H1 (cell line): ENCODE measurements at regions not wholly inside any gene's neighbourhood (a gene's known extent, or its start where the extent isn't known, plus 50 kb on each side); places are given as distances from the start of the nearest gene placed in this dataset.

ENCODE experiments used
- CTCF ChIA-PET: fragments of 300-600 bp; sonication (Branson Sonifier 250); formaldehyde crosslinking; loops from one replicate; lab custom pipeline; 2021; ENCODE audit not compliant: partially characterized antibody; lab: Charles Lee
- POLR2A ChIA-PET: fragments of 300-600 bp; sonication (Branson Sonifier 250); formaldehyde crosslinking; loops from one replicate; lab custom pipeline; 2021; ENCODE audit warnings: inconsistent platforms; ENCODE audit not compliant: partially characterized antibody; lab: Charles Lee
- DNase-seq, 2 experiments: peaks; one replicate each; pipeline versions ENCODE4 v3.0.0 to v3.0.0-alpha.2; 2010 to 2022; ENCODE audit warnings: low spot score in 2 of 2, low read depth in 1 of 2, mixed read lengths in 1 of 2
- FAIRE-seq: peaks from 2 replicates; lab custom pipeline; 2011; peaks lifted over from hg19 to GRCh38; lab: Jason Lieb, UNC
- H2AFZ ChIP-seq: 2 replicates; pipeline ENCODE4 v1.8.1; 2012; ENCODE audit warnings: low read length, inconsistent platforms
- H2AK5ac ChIP-seq: 2 replicates; pipeline ENCODE4 v1.6.1; 2013; ENCODE audit warnings: low read depth, low read length
- H2BK120ac ChIP-seq: replicated peaks from 2 replicates; pipeline ENCODE3; 2013; ENCODE audit warnings: low read depth, low read length, inconsistent platforms
- H2BK12ac ChIP-seq: 2 replicates; pipeline ENCODE4 v1.6.1; 2013; ENCODE audit warnings: low read depth, low read length
- H2BK15ac ChIP-seq: 2 replicates; pipeline ENCODE4 v1.6.1; 2013; ENCODE audit warnings: low read length
- H2BK20ac ChIP-seq: 2 replicates; pipeline ENCODE4 v1.6.1; 2013; ENCODE audit warnings: low read length
- H2BK5ac ChIP-seq: 2 replicates; pipeline ENCODE4 v1.6.1; 2013; ENCODE audit warnings: low read depth, low read length
- H3K14ac ChIP-seq: 2 replicates; pipeline ENCODE4 v1.6.1; 2013; ENCODE audit warnings: inconsistent platforms; ENCODE audit not compliant: insufficient read length
- H3K18ac ChIP-seq: 2 replicates; pipeline ENCODE4 v1.6.1; 2013; ENCODE audit warnings: low read length; ENCODE audit errors: extremely low read depth
- H3K23ac ChIP-seq: 2 replicates; pipeline ENCODE4 v1.6.1; 2013; ENCODE audit warnings: inconsistent platforms; ENCODE audit not compliant: insufficient read length
- H3K23me2 ChIP-seq: 2 replicates; pipeline ENCODE4 v1.6.1; 2013; ENCODE audit warnings: low read depth, low read length
- H3K27ac ChIP-seq: 2 replicates; pipeline ENCODE4 v1.6.1; 2011; ENCODE audit warnings: low read depth, low read length, inconsistent platforms
- H3K27me3 ChIP-seq, 4 experiments: replicated peaks in 1 of 4; 1 replicate in 1 of 4; 2 replicates in 3 of 4; pipeline versions ENCODE4 v1.6.1 to v1.8.1; 2011 to 2013; ENCODE audit warnings: low read length in 3 of 4, mild to moderate bottlenecking in 3 of 4, inconsistent platforms in 2 of 4, mixed read lengths in 2 of 4, moderate library complexity in 1 of 4; ENCODE audit not compliant: control insufficient read depth in 3 of 4, insufficient read depth in 3 of 4; ENCODE audit errors: extremely low read depth in 1 of 4
- H3K36me3 ChIP-seq, 4 experiments: 2 replicates each; pipeline versions ENCODE4 v1.6.1 to v1.8.1; 2011 to 2013; ENCODE audit warnings: mild to moderate bottlenecking in 4 of 4, low read length in 3 of 4, moderate library complexity in 2 of 4, control low read depth in 1 of 4, inconsistent platforms in 1 of 4; ENCODE audit not compliant: insufficient read depth in 4 of 4, control insufficient read depth in 2 of 4
- H3K4ac ChIP-seq: replicated peaks from 2 replicates; pipeline ENCODE3; 2013; ENCODE audit warnings: low read length, low read depth, mixed read lengths, inconsistent platforms; ENCODE audit not compliant: insufficient read length
- H3K4me1 ChIP-seq, 4 experiments: replicated peaks in 1 of 4; 1 replicate in 1 of 4; 2 replicates in 3 of 4; pipeline versions ENCODE4 v1.6.1 to v1.8.1; 2011 to 2013; ENCODE audit warnings: low read length in 3 of 4, inconsistent platforms in 2 of 4, mixed read lengths in 1 of 4; ENCODE audit not compliant: insufficient read depth in 4 of 4, control insufficient read depth in 3 of 4
- H3K4me2 ChIP-seq, 2 experiments: 2 replicates each; pipeline versions ENCODE4 v1.6.1 to v1.8.1; 2011 to 2013; ENCODE audit warnings: low read depth in 2 of 2, low read length in 2 of 2, control low read depth in 1 of 2, inconsistent platforms in 1 of 2, mild to moderate bottlenecking in 1 of 2; ENCODE audit not compliant: insufficient read depth in 1 of 2
- H3K4me3 ChIP-seq, 4 experiments: fragments of 200-600, 300-600 bp in 1 of 4; sonication (generic), shearing (Covaris generic), sonication (Bioruptor Twin) in 1 of 4; 2 replicates each; pipeline versions ENCODE4 v1.5.1 to v1.8.1; 2011 to 2016; ENCODE audit warnings: low read length in 4 of 4, low read depth in 3 of 4, control low read depth in 2 of 4, inconsistent platforms in 2 of 4, mild to moderate bottlenecking in 2 of 4, mixed read lengths in 1 of 4, moderate library complexity in 1 of 4; ENCODE audit not compliant: insufficient read depth in 2 of 4; ENCODE audit errors: extremely low read depth in 1 of 4
- H3K56ac ChIP-seq: replicated peaks from 2 replicates; pipeline ENCODE3; 2013; ENCODE audit warnings: low read depth, mild to moderate bottlenecking, mixed read lengths, low read length, inconsistent platforms; ENCODE audit not compliant: insufficient read length
- H3K79me1 ChIP-seq: 2 replicates; pipeline ENCODE4 v1.6.1; 2013; ENCODE audit warnings: low read depth, low read length, control low read depth
- H3K79me2 ChIP-seq, 2 experiments: 2 replicates each; pipeline versions ENCODE4 v1.6.1 to v1.8.1; 2012 to 2013; ENCODE audit warnings: low read length in 2 of 2, mild to moderate bottlenecking in 2 of 2, inconsistent platforms in 1 of 2; ENCODE audit not compliant: insufficient read depth in 2 of 2, control insufficient read depth in 1 of 2
- H3K9ac ChIP-seq, 4 experiments: replicated peaks in 1 of 4; 1 replicate in 1 of 4; 2 replicates in 3 of 4; pipeline versions ENCODE4 v1.6.1 to v1.8.1; 2011 to 2013; ENCODE audit warnings: low read depth in 3 of 4, low read length in 3 of 4, control low read depth in 2 of 4, mild to moderate bottlenecking in 2 of 4, moderate library complexity in 2 of 4, inconsistent platforms in 1 of 4; ENCODE audit errors: extremely low read depth in 1 of 4
- H3K9me3 ChIP-seq, 2 experiments: 2 replicates each; pipeline versions ENCODE4 v1.6.1 to v1.8.1; 2012 to 2013; ENCODE audit warnings: mild to moderate bottlenecking in 2 of 2, moderate library complexity in 2 of 2, control low read depth in 1 of 2, inconsistent platforms in 1 of 2, low read depth in 1 of 2, low read length in 1 of 2, mixed read lengths in 1 of 2; ENCODE audit not compliant: insufficient read depth in 2 of 2
- H4K20me1 ChIP-seq, 2 experiments: replicated peaks in 1 of 2; 2 replicates each; pipeline versions ENCODE3 to v1.8.1; 2011 to 2013; ENCODE audit warnings: inconsistent platforms in 2 of 2, low read length in 2 of 2, mild to moderate bottlenecking in 1 of 2; ENCODE audit not compliant: insufficient read depth in 2 of 2, control insufficient read depth in 1 of 2
- H4K5ac ChIP-seq: 2 replicates; pipeline ENCODE4 v1.6.1; 2013; ENCODE audit warnings: low read length, low read depth, mixed read lengths, inconsistent platforms; ENCODE audit not compliant: insufficient read length
- H4K8ac ChIP-seq: 2 replicates; pipeline ENCODE4 v1.8.0; 2013; ENCODE audit warnings: mild to moderate bottlenecking, moderate library complexity, low read length, inconsistent platforms; ENCODE audit not compliant: insufficient read depth; ENCODE audit errors: extremely low read depth
- H4K91ac ChIP-seq: replicated peaks from 2 replicates; pipeline ENCODE3; 2013; ENCODE audit warnings: low read length, mixed read lengths, inconsistent platforms; ENCODE audit not compliant: insufficient read length
- CBX5 ChIP-seq: fragments of 300-800, 300-1000 bp; sonication (generic); IDR thresholded peaks from 2 replicates; pipeline ENCODE4 v1.7.1; 2016; ENCODE audit warnings: antibody characterized with exemption, low read length, low read depth
- CEBPB ChIP-seq: IDR thresholded peaks from 2 replicates; pipeline ENCODE4 v1.6.1; 2012; ENCODE audit warnings: low read depth, low read length
- HDAC6 ChIP-seq: IDR thresholded peaks from one replicate; pipeline ENCODE4 v1.7.1; 2012; ENCODE audit warnings: low read depth, mild to moderate bottlenecking, inconsistent platforms, low read length, moderate library complexity
- JUND ChIP-seq: IDR thresholded peaks from 2 replicates; pipeline ENCODE4 v1.6.1; 2011; ENCODE audit warnings: mild to moderate bottlenecking, improper control_type of control experiment, low read length
- MAFK ChIP-seq: IDR thresholded peaks from 2 replicates; pipeline ENCODE4 v1.6.1; 2012; ENCODE audit warnings: low read depth, mild to moderate bottlenecking, improper control_type of control experiment, low read length
- PHF8 ChIP-seq: fragments of 200-600 bp; sonication (generic); conservative IDR thresholded peaks from 2 replicates; pipeline ENCODE4 v1.7.1; 2012; ENCODE audit warnings: low read depth, mild to moderate bottlenecking, inconsistent platforms, low read length, moderate library complexity
- POU5F1 ChIP-seq: IDR thresholded peaks from 2 replicates; pipeline ENCODE4 v1.6.1; 2011; ENCODE audit warnings: low read depth, mild to moderate bottlenecking, low read length, moderate library complexity
- RNF2 ChIP-seq: fragments of 200-900, 300-1000 bp; sonication (generic); IDR thresholded peaks from 2 replicates; pipeline ENCODE4 v1.7.1; 2016; ENCODE audit warnings: borderline replicate concordance, low read depth, mild to moderate bottlenecking, antibody characterized with exemption, low read length; ENCODE audit not compliant: poor library complexity, severe bottlenecking; ENCODE audit errors: missing control alignments
- SAP30 ChIP-seq: fragments of 300-600 bp; sonication (generic); IDR thresholded peaks from 2 replicates; pipeline ENCODE4 v1.7.1; 2012; ENCODE audit warnings: low read length, moderate library complexity, mild to moderate bottlenecking, inconsistent platforms; ENCODE audit not compliant: insufficient read depth, insufficient replicate concordance
- TBP ChIP-seq: IDR thresholded peaks from 2 replicates; pipeline ENCODE4 v1.6.1; 2011; ENCODE audit warnings: low read depth, low read length, improper control_type of control experiment
- TCF12 ChIP-seq: IDR thresholded peaks from 2 replicates; pipeline ENCODE4 v1.6.1; 2011; ENCODE audit warnings: low read depth, mild to moderate bottlenecking, low read length
- YY1 ChIP-seq: IDR thresholded peaks from 2 replicates; pipeline ENCODE4 v1.6.1; 2011; ENCODE audit warnings: low read depth, mild to moderate bottlenecking, low read length
- WGBS, 2 experiments: shearing (Covaris generic) in 1 of 2; methylation state at CpG; one replicate each; pipeline versions ENCODE4 v1.1.6 to v1.1.7; 2013 to 2015; ENCODE audit warnings: low lambda C conversion rate in 2 of 2, mixed read lengths in 2 of 2, inconsistent platforms in 1 of 2, low coverage in 1 of 2, missing lambda C conversion rate in 1 of 2; ENCODE audit not compliant: insufficient replicate concordance in 2 of 2, insufficient coverage in 1 of 2, insufficient read length in 1 of 2; ENCODE audit errors: extremely low coverage in 1 of 2, missing lambda C conversion rate in 1 of 2; 5-methylcytosine and 5-hydroxymethylcytosine counted together
- TF ChIP-seq, protein P1 (sequence below): IDR thresholded peaks from 2 replicates; pipeline ENCODE4 v1.6.1; 2012; ENCODE audit warnings: inconsistent platforms

GRCh38 chr14:42323426-42323825 is 716.8 kb downstream of the LRFN5 start:
- Histone ChIP-seq H3K27me3 (no peaks in the 10 kb centered on the region), H4K91ac (no peak overlapping the region), H3K14ac (no peak overlapping the region), H2BK12ac (no peak overlapping the region), H4K8ac (no peak overlapping the region), H3K4ac (no peak overlapping the region), H3K23ac (no peak overlapping the region), H2BK120ac (no peak overlapping the region), H3K56ac (no peak overlapping the region), H4K5ac (no peak overlapping the region), H3K36me3 (no peaks in the 10 kb centered on the region), H3K27ac (no peak overlapping the region), H2BK5ac (no peak overlapping the region), H2BK20ac (no peak overlapping the region), H3K4me2 (no peak overlapping the region), H2AK5ac (no peak overlapping the region), H2BK15ac (no peak overlapping the region), H3K9ac (no peak overlapping the region), H3K23me2 (peaks cover 3% of the 10 kb centered on the region; the same call in 1 of the 2 replicates), H4K20me1 (no peaks in the 10 kb centered on the region), H3K79me2 (no peaks in the 10 kb centered on the region), H3K79me1 (no peaks in the 10 kb centered on the region), H2AFZ (no peak overlapping the region), H3K4me3 (no peak overlapping the region), H3K4me1 (no peaks in the 10 kb centered on the region), H3K9me3 (peaks cover 3 to 9% of the 10 kb centered on the region in 2 experiments; a peak in 2 of 4 replicates), H3K18ac (no peak overlapping the region)
- TF ChIP-seq PHF8 (no peak), SAP30 (no peak), CBX5 (no peak), POU5F1 (no peak), MAFK (no peak), TBP (no peak), JUND (no peak), TCF12 (no peak), YY1 (no peak), HDAC6 (no peak), CEBPB (no peak), RNF2 (no peak)
- TF ChIP-seq, protein P1, sequence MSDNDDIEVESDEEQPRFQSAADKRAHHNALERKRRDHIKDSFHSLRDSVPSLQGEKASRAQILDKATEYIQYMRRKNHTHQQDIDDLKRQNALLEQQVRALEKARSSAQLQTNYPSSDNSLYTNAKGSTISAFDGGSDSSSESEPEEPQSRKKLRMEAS, result no peak
- POLR2A ChIA-PET, result no interaction called here
- DNase-seq (no peak), FAIRE-seq (no peak)
- 70% methylated on average over 1 of the region's 1 CpG; no CpG with 5 or more reads in 1 of the 2 experiments for WGBS, 2 experiments
- CTCF ChIA-PET, result interaction anchor here (1.3 kb wide), 1 partner anchor 10 kb away, joined by 4 read pairs; no protein-coding TSS in a partner anchor
